Keratinocyte (primary cell): ENCODE measurements at regions not wholly inside any gene's neighbourhood (a gene's known extent, or its start where the extent isn't known, plus 50 kb on each side); places are given as distances from the start of the nearest gene placed in this dataset.

ENCODE experiments used
- EZH2 ChIP-seq: IDR thresholded peaks from one replicate; pipeline ENCODE4 v1.6.1; 2012; ENCODE audit warnings: inconsistent platforms, mild to moderate bottlenecking, low read length, moderate library complexity
- TF ChIP-seq, protein P1 (sequence below), 3 experiments: IDR thresholded peaks in 1 of 3; conservative IDR thresholded peaks in 1 of 3; optimal IDR thresholded peaks in 1 of 3; 2 replicates in 2 of 3; 3 replicates in 1 of 3; pipeline versions ENCODE3 to v1.5.1; 2011; ENCODE audit warnings: low read length in 3 of 3, mild to moderate bottlenecking in 3 of 3, moderate library complexity in 2 of 3, control low read depth in 1 of 3, inconsistent platforms in 1 of 3; ENCODE audit not compliant: insufficient read depth in 2 of 3; ENCODE audit errors: extremely low read depth in 1 of 3

DNA sequence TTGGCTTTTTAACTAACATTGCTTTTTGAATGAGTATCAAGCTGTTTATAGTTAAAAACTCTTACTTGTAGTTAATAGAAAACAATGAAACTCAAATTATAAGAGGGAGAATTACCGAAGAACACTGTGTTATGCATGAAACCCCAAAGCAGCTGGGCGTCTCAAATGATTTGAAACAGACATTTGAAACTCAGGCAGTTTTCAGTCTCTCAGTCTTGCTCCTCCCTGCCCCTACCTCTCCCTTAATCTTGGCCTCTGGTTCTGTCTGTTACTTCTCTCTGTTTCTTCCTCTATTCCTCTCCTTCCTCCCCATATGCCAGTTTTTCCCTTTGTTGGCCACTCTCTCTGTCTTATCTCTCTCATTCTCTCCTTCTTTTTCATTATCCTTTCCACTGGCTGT lies 118.3 kb upstream of the SYNPR start:
- TF ChIP-seq, protein P1, sequence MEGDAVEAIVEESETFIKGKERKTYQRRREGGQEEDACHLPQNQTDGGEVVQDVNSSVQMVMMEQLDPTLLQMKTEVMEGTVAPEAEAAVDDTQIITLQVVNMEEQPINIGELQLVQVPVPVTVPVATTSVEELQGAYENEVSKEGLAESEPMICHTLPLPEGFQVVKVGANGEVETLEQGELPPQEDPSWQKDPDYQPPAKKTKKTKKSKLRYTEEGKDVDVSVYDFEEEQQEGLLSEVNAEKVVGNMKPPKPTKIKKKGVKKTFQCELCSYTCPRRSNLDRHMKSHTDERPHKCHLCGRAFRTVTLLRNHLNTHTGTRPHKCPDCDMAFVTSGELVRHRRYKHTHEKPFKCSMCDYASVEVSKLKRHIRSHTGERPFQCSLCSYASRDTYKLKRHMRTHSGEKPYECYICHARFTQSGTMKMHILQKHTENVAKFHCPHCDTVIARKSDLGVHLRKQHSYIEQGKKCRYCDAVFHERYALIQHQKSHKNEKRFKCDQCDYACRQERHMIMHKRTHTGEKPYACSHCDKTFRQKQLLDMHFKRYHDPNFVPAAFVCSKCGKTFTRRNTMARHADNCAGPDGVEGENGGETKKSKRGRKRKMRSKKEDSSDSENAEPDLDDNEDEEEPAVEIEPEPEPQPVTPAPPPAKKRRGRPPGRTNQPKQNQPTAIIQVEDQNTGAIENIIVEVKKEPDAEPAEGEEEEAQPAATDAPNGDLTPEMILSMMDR (optimal IDR thresholded peaks at IDR 0.05 in 1 of 3, IDR thresholded peaks at IDR 0.05 in 1 of 3, conservative IDR thresholded peaks at IDR 0.05 in 1 of 3; ENCODE audit: extremely low read depth in 1 of 3, insufficient read depth in 2 of 3, low read length in 3 of 3), result no peak
- no peak for TF ChIP-seq EZH2
